GM19035 (cell line): ENCODE measurements at regions not wholly inside any gene's neighbourhood (a gene's known extent, or its start where the extent isn't known, plus 50 kb on each side); places are given as distances from the start of the nearest gene placed in this dataset.
"Not testable (repeated sequence)": the region's sequence is repeated elsewhere in the genome, so short reads cannot be mapped to it uniquely, and the experiment has no call there.

Source experiments
- ATAC-seq: cut with Tn5 transposase; IDR thresholded peaks from one replicate; pipeline ENCODE4 v1.9.1; 2021; ENCODE audit not compliant: unreplicated experiment

GRCh38 chr17:77332981-77333685 lies 192.4 kb downstream of the SEC14L1 start:
- ATAC-seq: no peak

- ATAC-seq: no peak
Measured at GRCh38 chr17:77337150-77337549, 196.4 kb downstream of the SEC14L1 start.

GRCh38 chr17:77341069-77341541 lies 200.3 kb downstream of the SEC14L1 start:
- no peak for ATAC-seq

- not testable (repeated sequence) for ATAC-seq
Measured at GRCh38 chr17:77342656-77342990, 201.9 kb downstream of the SEC14L1 start.

- ATAC-seq: no peak
Measured at GRCh38 chr17:77343031-77343800, 202.4 kb downstream of the SEC14L1 start.

GRCh38 chr17:77344038-77344437 lies 203.3 kb downstream of the SEC14L1 start:
- ATAC-seq: no peak

- no peak for ATAC-seq
Measured at GRCh38 chr17:77345260-77345910, 204.6 kb downstream of the SEC14L1 start.

- no peak for ATAC-seq
Measured at GRCh38 chr17:77346765-77347164, 206.0 kb downstream of the SEC14L1 start.

- no peak for ATAC-seq
Measured at GRCh38 chr17:77347544-77347943, 206.8 kb downstream of the SEC14L1 start.

- no peak for ATAC-seq
Measured at GRCh38 chr17:77349976-77350830, 209.4 kb downstream of the SEC14L1 start.

- no peak for ATAC-seq
Measured at GRCh38 chr17:77352441-77352840, 211.7 kb downstream of the SEC14L1 start.

GRCh38 chr17:77352996-77353395 lies 212.2 kb downstream of the SEC14L1 start:
- no peak for ATAC-seq

GRCh38 chr17:77353684-77354419 lies 213.1 kb downstream of the SEC14L1 start:
- ATAC-seq: no peak

GRCh38 chr17:77354420-77354669 lies 213.6 kb downstream of the SEC14L1 start:
- no peak for ATAC-seq

- no peak for ATAC-seq
Measured at GRCh38 chr17:77354670-77355455, 214.1 kb downstream of the SEC14L1 start.

GRCh38 chr17:77356109-77356689 lies 215.4 kb downstream of the SEC14L1 start:
- no peak for ATAC-seq

- ATAC-seq: no peak
Measured at GRCh38 chr17:77356690-77357201, 216.0 kb downstream of the SEC14L1 start.

- no peak for ATAC-seq
Measured at GRCh38 chr17:77358801-77359200, 218.0 kb downstream of the SEC14L1 start.

- no peak for ATAC-seq
Measured at GRCh38 chr17:77359236-77359635, 218.5 kb downstream of the SEC14L1 start.
